Kidney epithelial cell (primary cell): ENCODE measurements at regions not wholly inside any gene's neighbourhood (a gene's known extent, or its start where the extent isn't known, plus 50 kb on each side); places are given as distances from the start of the nearest gene placed in this dataset.

ENCODE experiments used
- DNase-seq: peaks from one replicate; pipeline ENCODE4 v3.0.0-alpha.2; 2010; ENCODE audit warnings: low read depth
- H3K27me3 ChIP-seq: 2 replicates; pipeline ENCODE4 v1.6.0; 2011; ENCODE audit warnings: low read length; ENCODE audit not compliant: control insufficient read depth, insufficient read depth
- H3K36me3 ChIP-seq: 2 replicates; pipeline ENCODE4 v1.5.1; 2011; ENCODE audit warnings: low read length; ENCODE audit not compliant: control insufficient read depth, insufficient read depth
- H3K4me3 ChIP-seq: 2 replicates; pipeline ENCODE4 v1.5.1; 2011; ENCODE audit warnings: low read depth, mild to moderate bottlenecking, control low read depth, low read length
- TF ChIP-seq, protein P1 (sequence below): IDR thresholded peaks from 2 replicates; pipeline ENCODE4 v1.5.1; 2011; ENCODE audit warnings: mild to moderate bottlenecking, moderate library complexity, low read length, control low read depth, inconsistent platforms; ENCODE audit not compliant: insufficient read depth, poor library complexity, severe bottlenecking

DNA sequence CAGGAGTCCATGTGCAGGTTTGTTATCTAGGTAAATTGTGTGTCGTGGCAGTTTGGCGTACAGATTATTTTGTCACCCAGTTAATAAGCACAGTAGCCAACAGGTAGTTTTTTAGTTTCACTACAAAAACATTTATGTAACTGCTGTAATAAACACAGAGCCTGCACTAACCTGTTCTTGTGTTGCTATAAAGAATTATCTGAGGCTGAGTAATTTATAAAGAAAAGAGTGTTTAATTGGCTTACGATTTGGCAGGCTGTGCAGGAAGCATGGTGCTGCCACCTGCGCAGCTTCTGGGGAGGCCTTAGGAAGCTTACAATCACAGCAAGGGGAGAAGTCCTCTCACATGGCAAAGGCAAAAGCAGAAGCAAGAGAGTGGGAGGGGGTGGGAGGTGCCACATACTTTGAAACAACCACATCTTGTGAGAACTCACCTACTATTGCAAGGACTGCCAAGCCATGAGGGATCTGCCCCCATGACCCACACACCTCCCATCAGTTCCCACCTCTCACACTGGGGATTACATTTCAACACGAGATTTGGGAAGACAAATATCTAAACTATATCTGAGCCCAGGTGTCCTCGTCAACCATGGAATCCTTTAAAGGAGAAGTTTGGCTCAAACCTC is 266.4 kb upstream of the GRIP1 start:
- H3K27me3 ChIP-seq = no peaks in the 10 kb centered on the region
- H3K4me3 ChIP-seq = no peak overlapping the region
- DNase-seq = no peak
- no peaks in the 10 kb centered on the region for H3K36me3 ChIP-seq
- TF ChIP-seq, protein P1, sequence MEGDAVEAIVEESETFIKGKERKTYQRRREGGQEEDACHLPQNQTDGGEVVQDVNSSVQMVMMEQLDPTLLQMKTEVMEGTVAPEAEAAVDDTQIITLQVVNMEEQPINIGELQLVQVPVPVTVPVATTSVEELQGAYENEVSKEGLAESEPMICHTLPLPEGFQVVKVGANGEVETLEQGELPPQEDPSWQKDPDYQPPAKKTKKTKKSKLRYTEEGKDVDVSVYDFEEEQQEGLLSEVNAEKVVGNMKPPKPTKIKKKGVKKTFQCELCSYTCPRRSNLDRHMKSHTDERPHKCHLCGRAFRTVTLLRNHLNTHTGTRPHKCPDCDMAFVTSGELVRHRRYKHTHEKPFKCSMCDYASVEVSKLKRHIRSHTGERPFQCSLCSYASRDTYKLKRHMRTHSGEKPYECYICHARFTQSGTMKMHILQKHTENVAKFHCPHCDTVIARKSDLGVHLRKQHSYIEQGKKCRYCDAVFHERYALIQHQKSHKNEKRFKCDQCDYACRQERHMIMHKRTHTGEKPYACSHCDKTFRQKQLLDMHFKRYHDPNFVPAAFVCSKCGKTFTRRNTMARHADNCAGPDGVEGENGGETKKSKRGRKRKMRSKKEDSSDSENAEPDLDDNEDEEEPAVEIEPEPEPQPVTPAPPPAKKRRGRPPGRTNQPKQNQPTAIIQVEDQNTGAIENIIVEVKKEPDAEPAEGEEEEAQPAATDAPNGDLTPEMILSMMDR = no peak

DNA sequence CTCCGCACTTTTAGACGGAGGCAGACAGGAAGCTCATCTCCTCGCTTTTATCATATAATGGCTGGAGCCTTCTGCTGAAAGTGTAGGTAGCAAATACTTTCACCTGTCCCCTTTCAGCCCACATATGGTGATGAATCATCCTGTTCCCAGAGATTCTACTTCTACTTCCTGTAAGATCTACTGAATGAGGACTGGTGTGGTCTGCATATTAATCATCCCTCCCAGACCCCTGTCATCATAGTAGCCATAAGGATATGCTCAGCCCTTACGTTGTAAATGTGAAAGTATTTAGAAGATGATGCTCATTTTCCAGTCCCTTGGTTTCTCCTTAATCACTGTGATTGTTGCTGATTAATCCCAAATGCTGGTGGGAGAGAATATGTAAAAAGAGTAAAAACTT is 268.2 kb upstream of the GRIP1 start:
- TF ChIP-seq, protein P1 = no peak
- Histone ChIP-seq H3K27me3 (no peaks in the 10 kb centered on the region), H3K4me3 (no peak overlapping the region), H3K36me3 (no peaks in the 10 kb centered on the region)
- no peak for DNase-seq

DNA sequence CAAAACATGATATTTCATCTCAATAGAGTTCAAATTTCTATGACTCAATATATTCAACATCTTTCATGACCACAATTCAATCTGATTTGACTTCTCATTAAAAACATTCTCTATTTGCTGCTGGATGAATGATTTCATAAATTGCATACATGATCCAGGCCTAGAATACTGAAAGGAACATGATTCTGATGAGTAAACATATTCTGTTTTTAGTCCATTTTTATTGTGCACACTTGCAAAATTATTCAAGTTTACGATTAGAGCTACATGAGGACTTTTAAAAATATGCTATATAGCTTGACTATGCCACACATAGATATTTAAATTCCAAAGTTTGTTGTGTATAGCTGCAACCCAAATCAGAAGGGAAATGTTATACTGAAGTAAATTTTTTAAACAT is 273.8 kb upstream of the GRIP1 start:
- H3K27me3 ChIP-seq = no peaks in the 10 kb centered on the region
- TF ChIP-seq, protein P1 = no peak
- no peak for DNase-seq
- no peak overlapping the region for H3K4me3 ChIP-seq
- no peaks in the 10 kb centered on the region for H3K36me3 ChIP-seq

DNA sequence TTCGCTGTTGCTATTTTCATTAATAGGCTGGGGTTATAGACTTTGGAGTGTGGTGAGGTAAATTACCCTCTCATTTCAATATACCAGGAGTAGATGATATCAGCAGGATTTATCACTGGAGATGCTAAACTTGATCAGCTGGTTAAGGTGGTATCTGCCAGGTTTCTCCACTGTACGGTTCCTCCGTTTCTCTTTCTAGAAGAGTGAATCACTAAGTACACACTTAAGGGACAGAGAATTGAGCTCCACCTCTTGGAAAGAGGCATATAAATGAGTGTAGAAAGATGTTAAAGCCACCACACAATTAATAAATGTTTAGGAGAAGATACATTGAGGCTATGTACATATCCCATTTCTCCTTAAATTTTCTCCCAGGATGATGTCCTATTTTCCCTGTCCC is 277.4 kb upstream of the GRIP1 start:
- Histone ChIP-seq H3K36me3 (no peaks in the 10 kb centered on the region), H3K4me3 (no peak overlapping the region), H3K27me3 (no peaks in the 10 kb centered on the region)
- DNase-seq = no peak
- TF ChIP-seq, protein P1 = no peak

DNA sequence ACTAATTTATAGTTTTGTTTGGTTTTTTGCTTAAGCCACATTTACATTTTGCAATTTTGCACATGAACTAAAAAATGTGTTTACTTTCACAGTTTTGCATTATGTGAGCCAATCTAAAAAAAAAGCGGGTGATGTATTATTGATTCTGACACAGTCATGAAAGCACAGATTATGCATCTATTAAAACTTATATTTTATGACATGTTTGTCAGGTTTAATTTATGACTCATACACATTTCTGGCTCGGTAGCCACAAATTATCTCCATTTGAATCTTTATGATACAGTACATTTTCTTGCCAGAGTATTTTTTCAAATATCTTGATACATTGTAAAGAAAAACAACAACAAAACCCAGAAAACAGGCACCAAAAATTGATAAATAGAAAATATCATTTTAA is 280.4 kb upstream of the GRIP1 start:
- no peak for DNase-seq
- TF ChIP-seq, protein P1 = no peak
- H3K36me3 ChIP-seq = no peaks in the 10 kb centered on the region
- H3K27me3 ChIP-seq = no peaks in the 10 kb centered on the region
- no peak overlapping the region for H3K4me3 ChIP-seq

DNA sequence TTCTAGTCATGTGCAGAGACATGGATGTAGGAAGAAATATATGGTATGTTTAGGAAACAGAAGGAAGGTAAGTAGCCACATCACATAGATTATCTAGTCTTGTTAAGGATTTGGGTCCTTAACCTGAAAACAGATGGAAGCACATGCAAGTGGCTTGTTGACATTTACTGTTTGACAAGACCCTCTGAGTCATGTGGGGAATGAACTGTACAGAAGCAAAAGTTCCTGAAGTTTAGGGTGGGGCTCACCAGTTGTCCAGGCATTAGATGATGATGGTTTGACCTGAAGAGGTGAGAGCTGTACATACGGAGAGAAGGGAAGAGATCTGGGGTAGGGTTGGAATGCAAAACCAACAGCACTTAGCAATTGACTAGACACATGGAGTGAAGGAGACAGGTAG is 281.1 kb upstream of the GRIP1 start:
- DNase-seq = no peak
- H3K27me3 ChIP-seq = no peaks in the 10 kb centered on the region
- TF ChIP-seq, protein P1 = no peak
- H3K4me3 ChIP-seq = no peak overlapping the region
- no peaks in the 10 kb centered on the region for H3K36me3 ChIP-seq
